OCI-M1 (cell line): ENCODE measurements at regions not wholly inside any gene's neighbourhood (a gene's known extent, or its start where the extent isn't known, plus 50 kb on each side); places are given as distances from the start of the nearest gene placed in this dataset.

ENCODE experiments used
- DNase-seq: peaks from one replicate; lab custom pipeline; 2025; lab: John Stamatoyannopoulos, UW

DNA sequence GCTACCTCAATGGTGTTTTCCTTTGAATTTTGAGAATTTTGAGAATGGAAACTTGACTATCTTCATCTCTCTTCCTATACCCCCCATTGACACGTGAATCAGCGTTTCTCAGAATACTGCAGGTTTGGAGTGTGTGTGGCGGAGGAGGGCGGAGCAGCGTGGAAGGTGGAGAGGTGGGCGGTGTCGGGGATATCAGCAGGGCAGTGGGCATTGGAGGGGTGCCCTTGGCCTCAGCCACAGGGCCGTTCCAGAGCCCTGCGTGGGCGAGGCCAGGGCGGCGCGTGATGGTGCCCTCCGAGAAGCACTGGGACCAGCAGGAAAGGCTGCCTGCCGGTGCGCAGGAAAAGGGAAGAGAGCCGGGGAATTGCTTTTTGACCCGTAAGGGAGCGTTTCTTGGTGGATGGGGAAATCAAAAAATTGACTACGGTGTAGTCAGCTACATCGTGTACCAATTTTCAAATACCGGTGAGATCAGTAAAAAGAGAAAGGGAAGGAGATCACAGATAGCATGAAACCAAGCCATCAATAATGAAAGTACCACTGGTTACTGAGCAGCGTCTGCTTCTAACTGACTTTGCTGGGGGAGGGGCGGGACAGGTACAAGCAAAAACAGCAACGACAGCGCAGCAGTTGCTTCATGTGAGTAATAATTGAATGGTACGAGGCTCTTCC, 82.7 kb upstream of the DUSP22 start:
- DNase-seq = no peak

DNA sequence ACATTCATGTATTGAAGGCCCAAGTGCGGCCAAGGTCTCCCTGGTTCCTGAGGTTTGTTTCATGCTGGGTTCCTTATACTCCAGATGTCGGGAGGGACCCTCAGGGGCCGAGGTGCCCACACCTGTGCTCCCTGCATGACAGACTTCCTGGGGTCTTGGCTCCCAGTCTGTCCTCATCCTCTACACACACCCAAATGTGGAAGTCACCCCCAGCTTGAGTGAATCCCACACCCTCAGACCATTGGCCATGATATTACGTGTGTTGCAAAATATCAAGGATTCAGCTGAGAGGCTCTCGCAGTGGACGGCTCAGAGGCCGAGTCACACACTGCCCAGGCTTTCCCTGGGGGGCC, 82.2 kb upstream of the DUSP22 start:
- DNase-seq = no peak

DNA sequence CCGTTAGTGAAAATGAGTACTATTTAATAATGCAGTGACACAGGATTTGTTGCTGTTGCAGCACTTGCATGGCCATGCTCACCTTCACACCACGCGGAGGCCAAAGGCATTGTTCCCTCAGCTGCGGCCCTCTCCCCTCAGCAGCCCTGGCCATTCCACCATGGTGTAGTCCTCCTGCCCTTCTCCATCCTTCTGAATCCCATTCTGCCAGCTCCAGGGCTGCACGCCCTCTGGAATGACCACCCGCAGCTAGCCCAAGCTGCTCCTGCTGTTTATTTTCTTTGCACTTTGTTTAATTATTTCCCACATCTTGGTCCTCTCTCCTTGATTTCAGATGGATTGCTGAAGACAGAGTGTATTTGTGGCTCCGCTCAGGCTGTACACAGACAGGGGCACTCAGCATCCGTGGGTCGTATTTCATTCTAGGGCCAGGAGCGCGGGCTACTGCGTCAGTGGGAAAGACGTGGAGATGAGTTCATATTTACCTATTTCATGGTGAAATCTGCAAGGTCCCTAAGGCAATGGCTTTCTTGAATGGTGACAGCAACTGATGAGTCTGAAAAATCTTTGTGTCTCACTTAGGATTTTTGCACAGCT, 81.4 kb upstream of the DUSP22 start:
- DNase-seq = no peak

DNA sequence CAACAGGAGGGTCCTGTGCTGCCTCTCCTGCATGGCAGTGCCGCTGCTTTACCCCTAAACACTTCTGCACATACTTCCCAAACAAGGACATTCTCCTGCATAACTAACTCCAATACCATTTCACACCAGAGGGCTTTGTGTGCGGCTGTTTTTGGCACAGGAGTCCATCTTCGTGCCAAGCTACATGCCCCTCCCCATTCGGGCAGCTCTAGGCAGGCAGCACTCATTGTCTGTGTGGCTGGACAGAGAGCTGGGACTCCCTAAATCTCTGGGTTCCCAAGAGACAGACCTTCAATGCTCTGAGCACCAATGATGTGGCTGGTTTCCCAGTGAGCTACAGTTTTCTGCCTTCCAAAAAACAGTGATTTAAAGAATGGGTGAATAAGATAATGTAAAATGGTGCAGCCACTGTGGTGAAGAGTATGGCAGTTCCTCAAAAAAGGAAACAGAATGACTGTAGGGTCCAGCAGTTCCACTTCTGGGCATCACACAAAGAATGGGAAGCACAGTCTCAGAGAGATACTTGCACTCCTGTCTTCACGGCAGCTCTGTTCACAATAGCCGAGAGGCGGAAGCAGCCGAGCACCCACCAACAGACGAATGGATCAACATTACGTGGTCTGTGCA, 80.3 kb upstream of the DUSP22 start:
- no peak for DNase-seq

DNA sequence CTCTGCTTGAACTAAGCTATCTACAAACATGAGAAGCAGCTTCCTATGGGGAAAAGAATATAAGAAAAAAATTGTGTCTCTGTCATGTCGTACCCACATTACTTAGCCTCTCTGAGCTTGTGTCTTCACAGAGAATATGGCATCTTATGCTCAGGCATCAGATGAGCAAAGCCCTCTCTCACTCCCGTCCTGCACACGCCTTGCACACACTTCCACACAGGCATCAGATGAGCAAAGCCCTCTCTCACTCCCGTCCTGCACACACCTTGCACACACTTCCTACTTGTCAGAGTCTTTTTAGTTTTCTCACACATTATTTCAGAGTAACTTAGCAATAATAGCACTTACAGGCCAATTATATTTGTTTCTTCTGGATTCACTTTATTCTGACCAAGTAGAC, 79.0 kb upstream of the DUSP22 start:
- no peak for DNase-seq

DNA sequence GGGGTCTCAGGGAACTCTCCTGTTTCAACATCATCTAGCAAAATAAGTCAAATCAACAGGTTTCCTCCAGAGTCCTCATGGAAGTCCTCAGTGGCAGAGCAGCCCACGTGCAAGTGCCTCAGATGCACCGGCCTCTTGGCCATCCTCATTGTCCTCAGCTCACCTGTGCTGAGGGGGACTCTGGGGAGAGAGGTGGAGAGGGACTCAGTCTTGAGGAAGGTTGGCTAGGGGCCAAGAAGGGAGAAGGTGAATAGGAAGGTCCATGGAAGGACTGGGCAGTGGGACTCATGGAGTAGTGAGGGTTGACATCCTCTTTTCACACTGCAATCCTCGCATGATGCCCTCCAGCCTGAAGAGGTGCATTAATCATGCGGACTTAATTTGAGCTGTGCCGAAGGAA, 77.9 kb upstream of the DUSP22 start:
- DNase-seq = no peak

DNA sequence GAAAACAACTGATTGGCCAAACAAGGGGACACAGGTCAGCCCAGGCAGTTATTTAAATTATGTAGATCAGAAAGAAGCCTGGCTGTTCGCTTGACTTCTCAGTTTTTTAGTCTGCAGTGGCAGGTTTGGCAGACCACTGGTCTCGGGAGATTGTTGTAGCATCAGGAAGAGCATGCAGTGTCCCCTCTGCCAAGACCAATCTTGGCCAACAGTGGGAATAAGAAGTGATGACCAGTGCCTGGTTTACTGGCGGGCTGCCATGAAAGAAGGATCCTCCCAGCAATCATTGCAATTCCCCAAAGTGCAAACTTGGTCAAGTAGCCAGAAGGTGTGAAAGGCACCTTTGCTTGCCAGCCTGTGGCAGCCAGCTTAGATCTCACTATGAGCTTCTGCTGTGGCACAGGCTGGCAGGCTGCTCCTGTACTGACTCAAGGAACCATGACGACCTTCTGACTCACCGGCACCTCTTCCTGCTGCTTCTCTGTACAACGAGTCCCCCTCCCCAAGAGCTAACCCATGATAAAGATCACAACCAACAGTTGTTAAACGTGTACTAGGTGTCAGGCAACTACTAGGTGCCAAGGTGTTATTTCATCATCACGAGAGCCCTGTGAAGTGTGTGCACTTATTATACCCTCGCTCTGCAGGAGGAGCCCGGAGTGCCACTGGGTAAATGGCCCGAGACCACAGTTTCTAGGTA, 76.8 kb upstream of the DUSP22 start:
- no peak for DNase-seq

DNA sequence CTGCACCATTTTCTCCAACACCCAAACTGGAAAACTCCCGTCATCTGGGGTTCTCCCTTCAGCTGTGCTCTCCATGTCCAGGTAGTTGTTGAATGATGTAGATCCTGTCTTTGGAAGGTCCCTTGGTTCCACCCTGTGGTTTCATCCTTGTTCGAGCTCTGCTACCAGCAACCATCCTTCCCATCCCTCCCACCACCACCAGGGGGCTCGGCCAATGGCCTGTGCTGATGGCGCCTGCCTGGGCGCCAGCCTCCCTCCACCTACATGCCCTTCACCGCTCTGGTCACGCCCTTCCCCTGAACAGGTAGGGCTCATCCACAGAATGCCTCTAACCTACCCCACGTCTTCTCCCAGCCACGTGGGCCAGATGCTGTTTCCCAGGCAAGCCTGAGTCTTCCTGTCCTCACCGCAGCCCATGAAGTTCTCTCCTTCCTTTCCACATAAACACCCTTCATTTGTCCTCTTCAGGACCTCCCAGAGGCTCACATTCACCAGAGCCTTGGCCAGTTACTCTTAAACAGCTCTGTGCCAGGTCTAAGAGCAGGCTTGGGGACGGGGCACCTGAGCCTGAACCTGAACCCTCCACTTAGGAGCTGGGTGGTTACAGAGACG, 75.1 kb upstream of the DUSP22 start:
- DNase-seq = peak; percentile 47

DNA sequence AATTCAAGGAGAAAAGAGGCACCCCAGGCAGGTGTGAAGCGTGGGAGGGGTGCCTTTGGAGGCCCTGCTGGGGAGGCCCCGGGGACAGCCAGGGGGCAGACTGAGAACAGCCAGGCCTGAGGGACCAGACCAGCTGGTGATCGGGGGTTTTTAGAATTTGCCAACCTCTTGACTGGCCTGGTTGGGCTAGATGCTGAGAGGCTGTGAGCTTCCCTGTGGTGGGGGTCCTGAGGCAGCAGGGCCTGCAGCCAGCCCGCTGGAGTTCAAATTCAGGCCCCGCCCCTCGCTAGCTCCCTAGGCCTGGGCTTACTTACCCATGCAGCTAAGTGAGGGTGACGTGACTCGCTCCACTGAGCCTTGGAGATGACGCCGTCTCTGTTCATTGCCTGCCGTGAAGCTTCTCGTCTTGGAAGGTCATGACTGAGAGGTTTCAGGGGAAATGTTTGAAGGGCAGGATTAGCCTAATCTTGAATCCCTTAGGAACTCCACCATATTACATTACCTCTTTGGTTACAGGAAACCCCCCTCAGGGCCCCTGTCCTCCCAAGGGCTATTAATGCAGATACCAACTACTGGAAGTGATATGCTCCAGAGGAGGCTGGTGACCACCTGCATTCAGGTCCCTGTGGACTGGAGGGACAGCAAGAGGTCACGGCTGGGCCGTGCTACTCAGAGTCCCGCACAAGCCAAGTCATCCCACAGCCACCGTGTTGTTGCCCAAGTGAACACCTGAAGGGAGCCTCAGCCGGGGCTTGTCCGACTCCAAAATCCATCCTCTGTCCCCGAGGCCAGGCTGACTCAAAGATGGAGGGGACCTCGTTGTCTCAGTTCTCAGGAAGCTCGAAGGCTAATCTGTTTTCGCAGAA, 73.9 kb upstream of the DUSP22 start:
- no peak for DNase-seq

DNA sequence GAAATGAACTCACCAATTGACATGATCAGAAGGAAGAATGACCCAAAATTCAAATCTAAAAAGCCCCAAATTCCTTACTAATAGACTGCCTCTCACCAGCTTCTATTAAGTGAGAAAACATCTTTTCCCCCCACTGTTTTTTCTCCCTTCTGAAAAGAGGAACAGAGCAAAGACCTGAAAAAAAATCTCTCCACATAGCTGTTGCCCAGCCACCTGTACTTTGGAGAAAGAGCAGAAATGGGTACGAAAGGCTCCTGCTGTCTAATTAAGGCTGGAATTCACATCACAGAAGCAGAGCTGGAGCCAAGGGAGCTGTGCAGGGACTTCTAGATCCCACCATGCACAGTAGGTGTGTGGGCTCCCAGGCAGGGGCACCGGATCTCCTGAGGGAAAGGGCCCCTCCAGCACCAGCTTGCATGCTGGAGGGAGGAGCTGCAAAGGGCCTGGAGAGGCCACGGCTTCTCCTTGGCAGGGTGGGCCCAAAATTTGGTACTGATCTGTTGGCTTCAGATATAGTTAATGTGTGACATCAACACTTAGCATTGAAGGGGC, 73.2 kb upstream of the DUSP22 start:
- peak; percentile 12 for DNase-seq

DNA sequence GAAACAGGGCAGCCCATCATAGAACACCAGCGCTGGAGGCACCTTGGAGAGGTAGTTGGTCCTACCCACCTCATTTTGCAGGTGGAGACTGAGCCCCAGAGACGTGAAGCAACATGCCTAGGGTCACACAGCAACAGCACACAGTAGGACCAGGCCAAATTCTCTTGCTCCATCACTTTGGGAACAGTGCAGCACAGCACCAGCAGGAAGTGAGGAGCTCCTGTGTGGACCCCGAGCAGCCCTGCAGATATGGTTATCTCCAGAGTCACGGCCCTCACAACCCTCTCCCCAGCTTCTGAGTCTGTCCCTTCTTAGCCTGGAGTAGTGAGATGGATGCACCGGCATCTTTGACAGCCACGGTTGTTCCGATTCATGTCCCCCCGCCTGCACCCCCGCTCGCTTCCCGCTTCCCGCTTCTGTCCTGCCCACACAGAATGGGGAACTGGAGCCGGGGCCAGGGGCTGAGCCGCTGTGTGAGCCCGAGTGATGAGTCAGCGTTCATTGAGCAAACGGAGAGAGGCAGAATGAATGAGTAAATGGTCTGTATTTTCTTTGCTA, 72.6 kb upstream of the DUSP22 start:
- peak; percentile 92 for DNase-seq

DNA sequence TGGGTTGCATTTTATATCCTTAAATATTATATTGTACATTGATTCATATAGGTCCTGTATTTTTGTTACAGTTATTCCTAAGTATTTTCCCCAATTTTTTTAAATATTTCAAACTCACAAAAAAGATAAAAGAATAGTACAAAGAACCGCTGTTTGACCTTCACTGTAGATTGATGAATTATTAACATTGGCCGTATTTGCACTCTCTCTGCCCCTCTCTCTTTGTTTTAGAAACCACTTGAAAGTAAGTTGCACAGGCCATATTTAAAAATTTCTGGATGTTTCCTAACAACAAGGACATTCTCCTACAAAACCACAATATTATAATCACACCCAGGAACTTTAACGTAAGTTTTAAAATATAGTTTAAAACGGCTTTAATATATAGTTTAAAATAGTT, 72.0 kb upstream of the DUSP22 start:
- DNase-seq = no peak

DNA sequence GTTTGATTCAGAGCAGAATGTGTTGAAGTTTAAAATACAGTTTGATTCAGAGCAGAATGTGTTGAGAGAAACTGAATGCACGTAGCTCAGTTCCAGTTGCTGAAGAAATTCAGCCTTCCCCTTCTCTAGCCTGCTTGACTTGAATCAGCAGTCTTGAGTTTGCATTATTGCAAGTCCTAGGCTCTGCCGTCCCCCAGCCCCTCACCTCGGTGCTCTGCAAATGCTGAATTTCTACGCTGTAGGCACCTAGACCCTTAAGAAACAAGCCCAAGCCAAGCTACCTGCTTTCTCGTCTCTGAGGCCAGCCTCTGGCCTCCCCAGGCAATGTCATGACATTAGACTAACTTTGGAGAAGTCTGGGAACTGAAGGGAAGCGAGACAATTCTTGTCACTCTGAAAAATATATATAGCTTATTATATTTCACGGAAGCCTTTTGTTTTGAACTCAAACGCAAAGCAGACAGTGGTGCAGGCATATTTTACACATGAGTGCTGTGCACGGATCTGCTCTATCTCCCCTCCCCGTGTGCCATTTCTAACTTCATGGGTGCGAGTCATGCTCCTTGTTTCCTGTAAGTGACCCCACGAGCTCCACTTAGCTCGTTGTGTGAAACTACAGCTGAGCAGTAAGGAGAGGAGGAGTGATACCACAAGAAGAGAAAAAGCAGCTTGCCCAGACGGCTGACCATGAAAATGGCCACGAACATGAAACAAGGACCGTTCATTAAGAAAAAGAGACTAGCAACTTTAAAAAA, 71.4 kb upstream of the DUSP22 start:
- no peak for DNase-seq

DNA sequence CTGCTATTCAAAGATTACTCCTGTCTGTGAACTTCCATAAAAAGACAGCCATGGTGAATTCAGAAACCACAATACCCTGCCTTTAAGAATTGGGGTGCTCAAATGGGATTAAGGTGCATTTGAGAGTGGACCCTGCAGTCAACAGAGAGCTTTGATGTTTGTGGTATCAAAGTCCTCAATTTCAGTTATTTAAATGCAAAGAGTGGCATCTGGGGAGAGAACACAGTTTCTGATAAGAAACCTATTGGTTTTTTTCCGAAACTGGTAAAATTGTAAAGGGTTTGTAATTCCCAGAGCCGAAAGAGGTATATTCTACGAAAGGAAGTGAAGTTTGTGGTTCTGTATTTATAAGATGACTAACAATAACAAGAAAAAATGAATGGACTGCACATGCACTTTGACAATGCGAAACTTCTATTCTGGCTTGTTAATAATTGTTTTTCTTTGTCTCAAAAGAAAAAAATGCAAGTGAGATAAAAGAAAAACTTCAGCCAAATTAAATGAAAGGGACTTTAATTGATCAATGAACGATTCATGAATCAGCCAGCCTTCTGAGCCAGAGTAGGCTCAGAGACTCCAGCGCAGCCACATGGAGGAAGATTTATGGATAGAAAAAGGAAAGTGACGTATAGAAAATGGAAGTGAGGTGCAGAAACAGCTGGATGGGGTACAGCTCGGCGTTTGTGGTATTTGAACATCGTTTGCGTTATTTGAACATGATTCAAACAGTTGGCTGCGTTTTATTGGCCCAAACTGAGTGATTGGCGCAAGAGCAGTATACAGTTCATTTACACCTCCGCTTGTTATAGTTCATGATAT, 70.5 kb upstream of the DUSP22 start:
- no peak for DNase-seq

DNA sequence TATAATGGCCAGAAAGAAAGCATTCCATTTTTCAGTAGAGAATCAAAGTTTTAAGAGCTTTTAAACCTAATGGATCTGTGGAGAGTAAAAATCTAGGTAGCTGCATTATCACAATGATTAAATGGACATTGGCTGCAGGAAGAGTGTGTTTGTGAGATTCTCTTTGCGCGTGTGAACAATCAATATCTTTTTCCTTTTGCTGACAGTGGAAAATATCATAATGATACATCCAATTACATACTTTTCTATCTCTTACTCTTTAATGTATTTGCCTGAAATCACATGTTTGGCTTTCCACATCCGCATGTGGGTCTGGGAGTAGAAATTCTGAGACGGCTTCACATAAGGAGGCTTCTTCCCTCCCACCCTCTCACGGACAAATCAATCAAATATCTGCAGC, 69.8 kb upstream of the DUSP22 start:
- DNase-seq = no peak

DNA sequence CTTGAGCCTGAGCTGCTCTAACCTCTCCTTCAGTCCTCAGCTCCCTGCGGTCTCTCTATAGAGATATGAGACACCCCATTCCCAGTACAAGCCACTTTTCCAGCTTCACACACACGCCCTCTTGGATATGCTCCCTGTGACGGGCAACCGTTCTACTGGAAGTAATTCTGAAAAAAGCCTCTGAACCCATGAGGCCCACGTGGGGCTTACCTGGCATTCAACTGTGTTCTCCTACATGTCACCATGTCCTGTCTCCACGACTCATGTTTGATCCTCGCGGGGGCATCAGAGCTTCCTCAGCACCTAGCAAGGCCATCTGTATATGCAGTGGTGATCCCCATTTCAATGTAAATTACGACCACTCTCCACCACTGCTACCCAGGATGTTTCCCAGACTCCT, 69.2 kb upstream of the DUSP22 start:
- DNase-seq = no peak

DNA sequence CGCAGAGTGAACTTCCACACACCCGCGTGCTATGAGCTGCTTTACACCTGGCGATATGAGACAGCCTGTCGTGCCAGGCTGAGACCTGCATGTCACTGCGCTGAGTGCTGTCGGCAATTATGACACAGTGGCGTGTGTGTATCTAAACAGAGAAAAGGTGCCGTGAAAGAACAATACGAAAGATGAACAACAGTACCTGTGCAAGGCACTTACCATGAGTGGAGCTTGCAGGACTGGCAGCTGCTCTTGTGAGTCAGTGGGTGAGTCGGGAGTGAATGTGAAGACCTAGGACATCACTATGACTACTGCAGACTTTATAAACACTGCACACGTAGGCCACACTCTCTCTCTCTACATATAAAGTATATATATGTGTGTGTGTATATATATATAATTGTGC, 68.5 kb upstream of the DUSP22 start:
- no peak for DNase-seq

DNA sequence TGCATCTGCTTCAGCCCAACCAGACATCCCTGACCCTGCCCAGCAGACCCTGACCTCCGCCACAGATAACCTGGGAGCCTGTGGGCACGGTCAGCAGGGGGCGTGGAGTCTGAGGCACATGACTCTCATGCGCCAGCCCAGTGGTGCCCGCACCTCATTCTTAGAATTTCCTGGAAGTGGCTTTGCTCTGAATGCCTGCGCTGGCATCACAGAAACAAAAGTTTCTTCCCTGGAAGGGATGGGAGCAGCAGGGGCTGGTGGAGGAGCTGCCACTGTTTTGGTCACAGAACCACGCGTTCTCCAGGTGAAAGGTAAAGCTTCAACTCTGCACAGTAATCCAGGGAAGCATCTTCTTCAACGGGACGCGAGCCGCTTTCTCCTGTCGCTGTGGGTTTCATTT, 67.9 kb upstream of the DUSP22 start:
- DNase-seq = no peak

DNA sequence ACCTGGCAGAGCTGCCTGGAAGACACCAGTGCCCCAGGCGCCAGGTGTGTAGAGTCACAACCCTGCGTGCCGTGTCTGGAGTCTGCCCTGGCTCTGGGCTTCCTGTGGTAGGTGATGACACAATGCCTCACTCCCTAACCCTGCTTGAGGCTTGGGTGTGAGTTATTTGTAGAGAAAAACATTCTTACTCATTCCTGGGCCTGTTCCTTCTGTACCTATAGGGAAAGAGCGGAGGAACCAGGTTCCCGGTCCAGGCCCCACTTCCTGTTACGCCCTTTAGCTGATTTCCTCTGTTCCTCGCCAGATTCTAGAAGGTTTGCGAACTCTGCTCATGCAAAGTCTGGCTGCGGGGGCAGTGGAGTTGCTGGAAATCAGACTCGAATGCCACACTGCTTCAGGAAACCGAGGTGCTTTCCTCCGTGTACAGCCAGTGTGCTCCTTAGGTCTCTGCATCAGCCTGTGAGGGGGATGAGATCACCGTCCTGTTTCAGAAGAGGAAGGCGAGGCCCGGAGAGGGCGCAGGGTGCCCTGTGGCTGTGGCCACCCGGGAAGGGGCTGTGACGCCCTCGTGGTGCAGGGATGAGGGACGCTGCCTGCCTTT, 67.1 kb upstream of the DUSP22 start:
- DNase-seq = no peak
